ENCODE measurements at regions not wholly inside any gene's neighbourhood (a gene's known extent, or its start where the extent isn't known, plus 50 kb on each side); places are given as distances from the start of the nearest gene placed in this dataset. TPM values are rescaled to one million over a fixed set of nuclear protein-coding genes. Genes with fewer than 3 reads are reported as not detected.

Small RNA genes lying in the stretch of these regions (small RNA-seq; reads per million reads assigned to genes)
- gene RNU7-13P = not detected

Data from Karpas-422 (cell line).